ENCODE measurements at regions not wholly inside any gene's neighbourhood (a gene's known extent, or its start where the extent isn't known, plus 50 kb on each side); places are given as distances from the start of the nearest gene placed in this dataset.
"Not testable (repeated sequence)": the region's sequence is repeated elsewhere in the genome, so short reads cannot be mapped to it uniquely, and the experiment has no call there.

- H3K27me3 ChIP-seq (ENCODE audit: low read length): no peaks in the 10 kb centered on the region
These were observed 1357.7 kb downstream of the NCAM2 start for GRCh38 chr21:22355949-22356348.

GRCh38 chr21:22356663-22357062 is 1358.5 kb downstream of the NCAM2 start:
- H3K27me3 ChIP-seq (ENCODE audit: low read length): no peaks in the 10 kb centered on the region
- no peaks in the 10 kb centered on the region for H3K79me2 ChIP-seq (ENCODE audit: insufficient read depth, low read length)
- no peaks in the 10 kb centered on the region for H3K9me3 ChIP-seq (ENCODE audit: insufficient read depth, low read length)
- no peak overlapping the region for H3K9ac ChIP-seq (ENCODE audit: low read length)
- no peak overlapping the region for H3K4me3 ChIP-seq (ENCODE audit: insufficient read depth, low read length, poor library complexity, severe bottlenecking)
- no peaks in the 10 kb centered on the region for H3K36me3 ChIP-seq (ENCODE audit: low read length)
- no peaks in the 10 kb centered on the region for H4K20me1 ChIP-seq (ENCODE audit: low read depth, low read length)
- no peak overlapping the region for H3K27ac ChIP-seq (ENCODE audit: low read depth, low read length)
- H3F3A ChIP-seq (ENCODE audit: insufficient read depth): no peaks in the 10 kb centered on the region
- H2AFZ ChIP-seq (ENCODE audit: low read depth, low read length, severe bottlenecking): no peak overlapping the region
- TF ChIP-seq CTCF (IDR thresholded peaks at IDR 0.05; ENCODE audit: insufficient read depth, low read length, poor library complexity, severe bottlenecking) (no peak), EZH2phosphoT487 (conservative IDR thresholded peaks at IDR 0.05; ENCODE audit: low read length) (no peak)
- no peaks in the 10 kb centered on the region for H3K9me2 ChIP-seq (replicated peaks; ENCODE audit: insufficient read depth, low read length)
- H3K4me2 ChIP-seq (ENCODE audit: low read depth, low read length, poor library complexity, severe bottlenecking): no peak overlapping the region

More at GRCh38 chr21:22355949-22356348, 1357.7 kb downstream of the NCAM2 start:
- Histone ChIP-seq H2AFZ (ENCODE audit: low read depth, low read length, severe bottlenecking) (no peak overlapping the region), H4K20me1 (ENCODE audit: low read depth, low read length) (no peaks in the 10 kb centered on the region), H3K9ac (ENCODE audit: low read length) (no peak overlapping the region), H3K9me3 (ENCODE audit: insufficient read depth, low read length) (no peaks in the 10 kb centered on the region), H3K4me3 (ENCODE audit: insufficient read depth, low read length, poor library complexity, severe bottlenecking) (no peak overlapping the region), H3K27ac (ENCODE audit: low read depth, low read length) (no peak overlapping the region), H3F3A (ENCODE audit: insufficient read depth) (no peaks in the 10 kb centered on the region), H3K79me2 (ENCODE audit: insufficient read depth, low read length) (no peaks in the 10 kb centered on the region), H3K9me2 (replicated peaks; ENCODE audit: insufficient read depth, low read length) (no peaks in the 10 kb centered on the region), H3K36me3 (ENCODE audit: low read length) (no peaks in the 10 kb centered on the region), H3K4me2 (ENCODE audit: low read depth, low read length, poor library complexity, severe bottlenecking) (no peak overlapping the region)
- TF ChIP-seq EZH2phosphoT487 (conservative IDR thresholded peaks at IDR 0.05; ENCODE audit: low read length): no peak
- TF ChIP-seq CTCF (IDR thresholded peaks at IDR 0.05; ENCODE audit: insufficient read depth, low read length, poor library complexity, severe bottlenecking): no peak

GRCh38 chr21:22359599-22359998 is 1361.4 kb downstream of the NCAM2 start:
- H3K4me3 ChIP-seq (ENCODE audit: insufficient read depth, low read length, poor library complexity, severe bottlenecking); H3K79me2 ChIP-seq (ENCODE audit: insufficient read depth, low read length); H3F3A ChIP-seq (ENCODE audit: insufficient read depth); H4K20me1 ChIP-seq (ENCODE audit: low read depth, low read length); H3K9me2 ChIP-seq (replicated peaks; ENCODE audit: insufficient read depth, low read length); H3K4me2 ChIP-seq (ENCODE audit: low read depth, low read length, poor library complexity, severe bottlenecking); H3K9me3 ChIP-seq (ENCODE audit: insufficient read depth, low read length); H2AFZ ChIP-seq (ENCODE audit: low read depth, low read length, severe bottlenecking); H3K36me3 ChIP-seq (ENCODE audit: low read length); H3K27ac ChIP-seq (ENCODE audit: low read depth, low read length); H3K9ac ChIP-seq (ENCODE audit: low read length); H3K27me3 ChIP-seq (ENCODE audit: low read length): not testable (repeated sequence)

- H3K9me3 ChIP-seq (ENCODE audit: insufficient read depth, low read length): no peaks in the 10 kb centered on the region
- no peak overlapping the region for H3K9ac ChIP-seq (ENCODE audit: low read length)
- no peaks in the 10 kb centered on the region for H3F3A ChIP-seq (ENCODE audit: insufficient read depth)
- no peak overlapping the region for H3K4me3 ChIP-seq (ENCODE audit: insufficient read depth, low read length, poor library complexity, severe bottlenecking)
- H3K36me3 ChIP-seq (ENCODE audit: low read length): peaks cover 3% of the 10 kb centered on the region; the same call in 1 of the 2 replicates
- TF ChIP-seq CTCF (IDR thresholded peaks at IDR 0.05; ENCODE audit: insufficient read depth, low read length, poor library complexity, severe bottlenecking) (no peak), EZH2phosphoT487 (conservative IDR thresholded peaks at IDR 0.05; ENCODE audit: low read length) (no peak)
- no peak overlapping the region for H3K4me2 ChIP-seq (ENCODE audit: low read depth, low read length, poor library complexity, severe bottlenecking)
- no peaks in the 10 kb centered on the region for H3K79me2 ChIP-seq (ENCODE audit: insufficient read depth, low read length)
- H2AFZ ChIP-seq (ENCODE audit: low read depth, low read length, severe bottlenecking): no peak overlapping the region
- H3K27me3 ChIP-seq (ENCODE audit: low read length): no peaks in the 10 kb centered on the region
- no peak overlapping the region for H3K27ac ChIP-seq (ENCODE audit: low read depth, low read length)
- H4K20me1 ChIP-seq (ENCODE audit: low read depth, low read length): no peaks in the 10 kb centered on the region
- no peaks in the 10 kb centered on the region for H3K9me2 ChIP-seq (replicated peaks; ENCODE audit: insufficient read depth, low read length)
These were observed 1365.3 kb downstream of the NCAM2 start for GRCh38 chr21:22363504-22363903.
